Colonic mucosa (tissue), 4 donors: ENCODE measurements at regions not wholly inside any gene's neighbourhood (a gene's known extent, or its start where the extent isn't known, plus 50 kb on each side); places are given as distances from the start of the nearest gene placed in this dataset.

Experiments used
- DNase-seq: peaks from one replicate; pipeline ENCODE4 v3.0.0-alpha.2; 2020
- H3K27ac ChIP-seq: fragments of 200-600 bp; one replicate; pipeline ENCODE4 v1.8.0; 2021
- H3K27me3 ChIP-seq: fragments of 200-600 bp; one replicate; pipeline ENCODE4 v1.8.0; 2021
- H3K36me3 ChIP-seq: fragments of 200-600 bp; one replicate; pipeline ENCODE4 v1.8.0; 2021
- H3K4me1 ChIP-seq: fragments of 200-600 bp; one replicate; pipeline ENCODE4 v1.8.0; 2021; ENCODE audit warnings: mild to moderate bottlenecking
- H3K4me3 ChIP-seq: fragments of 200-600 bp; one replicate; pipeline ENCODE4 v1.8.0; 2021
- H3K9ac ChIP-seq, 2 donors: one replicate each; pipeline ENCODE4 v1.7.0; 2013; ENCODE audit warnings: control low read depth in 2 of 2, low read depth in 2 of 2, low read length in 2 of 2
- H3K9me3 ChIP-seq: fragments of 200-600 bp; one replicate; pipeline ENCODE4 v1.8.0; 2021
- intact Hi-C: fragments of 100-400 bp; cut with DNase I; formaldehyde crosslinking; loops from one replicate; pipeline ENCODE4 v1.14.1; 2022
- TF ChIP-seq, protein P1 (sequence below): fragments of 200-600 bp; IDR thresholded peaks from one replicate; pipeline ENCODE4 v1.8.0; 2022; ENCODE audit warnings: antibody characterized with exemption, mild to moderate bottlenecking
- donor health status: healthy.
- donor health status: DM: no; HTN: no; CAD: no.
- donor health status: DM: no; HTN: no; CAD: no.

DNA sequence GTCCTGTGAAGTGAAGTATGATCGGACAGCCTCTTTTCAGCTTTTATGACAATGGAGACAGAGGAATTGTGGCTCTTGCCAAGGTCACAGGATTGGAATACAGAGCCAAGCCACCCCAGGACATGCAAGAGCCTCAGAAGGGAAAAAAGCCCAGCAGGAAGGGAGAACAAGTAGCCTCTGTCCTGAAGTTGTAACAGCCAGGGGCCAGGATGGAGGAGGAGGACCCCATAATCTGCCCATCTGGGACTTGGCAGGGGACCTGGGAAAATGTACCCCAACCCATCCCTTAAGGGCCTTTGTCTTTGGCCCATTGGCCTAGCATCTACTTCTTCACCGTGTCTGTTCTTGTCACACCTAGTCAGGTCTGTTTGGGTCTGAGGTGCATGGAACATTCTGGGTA is 60.4 kb upstream of the POLG start:
- no peak overlapping the region for H3K9ac ChIP-seq
- no peak overlapping the region for H3K27ac ChIP-seq
- intact Hi-C loops, result no loop called here
- no peaks in the 10 kb centered on the region for H3K36me3 ChIP-seq
- TF ChIP-seq, protein P1, sequence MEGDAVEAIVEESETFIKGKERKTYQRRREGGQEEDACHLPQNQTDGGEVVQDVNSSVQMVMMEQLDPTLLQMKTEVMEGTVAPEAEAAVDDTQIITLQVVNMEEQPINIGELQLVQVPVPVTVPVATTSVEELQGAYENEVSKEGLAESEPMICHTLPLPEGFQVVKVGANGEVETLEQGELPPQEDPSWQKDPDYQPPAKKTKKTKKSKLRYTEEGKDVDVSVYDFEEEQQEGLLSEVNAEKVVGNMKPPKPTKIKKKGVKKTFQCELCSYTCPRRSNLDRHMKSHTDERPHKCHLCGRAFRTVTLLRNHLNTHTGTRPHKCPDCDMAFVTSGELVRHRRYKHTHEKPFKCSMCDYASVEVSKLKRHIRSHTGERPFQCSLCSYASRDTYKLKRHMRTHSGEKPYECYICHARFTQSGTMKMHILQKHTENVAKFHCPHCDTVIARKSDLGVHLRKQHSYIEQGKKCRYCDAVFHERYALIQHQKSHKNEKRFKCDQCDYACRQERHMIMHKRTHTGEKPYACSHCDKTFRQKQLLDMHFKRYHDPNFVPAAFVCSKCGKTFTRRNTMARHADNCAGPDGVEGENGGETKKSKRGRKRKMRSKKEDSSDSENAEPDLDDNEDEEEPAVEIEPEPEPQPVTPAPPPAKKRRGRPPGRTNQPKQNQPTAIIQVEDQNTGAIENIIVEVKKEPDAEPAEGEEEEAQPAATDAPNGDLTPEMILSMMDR, result no peak
- H3K4me1 ChIP-seq, result peaks cover 6% of the 10 kb centered on the region
- no peaks in the 10 kb centered on the region for H3K9me3 ChIP-seq
- peaks cover 20% of the 10 kb centered on the region for H3K27me3 ChIP-seq
- no peak for DNase-seq
- no peak overlapping the region for H3K4me3 ChIP-seq

DNA sequence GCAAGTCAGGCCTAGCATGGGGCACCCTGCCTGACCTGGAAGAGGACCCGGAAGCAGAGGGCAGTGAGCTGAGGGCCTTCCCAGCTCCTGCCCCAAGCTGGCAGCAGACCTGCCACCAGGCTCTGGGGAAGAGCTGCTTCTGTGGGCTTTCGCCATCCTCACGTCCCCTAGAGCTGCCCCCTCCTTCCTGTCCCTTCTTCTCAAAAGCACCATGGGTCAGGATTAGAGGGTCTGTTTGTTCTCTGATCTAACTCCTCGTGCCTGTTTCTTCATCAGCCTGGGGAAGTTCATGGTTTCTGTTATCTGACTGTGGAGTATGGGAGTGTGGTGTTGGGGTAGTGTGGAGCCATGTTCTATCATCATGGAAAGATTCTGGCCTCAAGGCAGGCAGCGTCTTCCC is 58.4 kb upstream of the POLG start:
- TF ChIP-seq, protein P1, result no peak
- intact Hi-C loops, result no loop called here
- no peak for DNase-seq

DNA sequence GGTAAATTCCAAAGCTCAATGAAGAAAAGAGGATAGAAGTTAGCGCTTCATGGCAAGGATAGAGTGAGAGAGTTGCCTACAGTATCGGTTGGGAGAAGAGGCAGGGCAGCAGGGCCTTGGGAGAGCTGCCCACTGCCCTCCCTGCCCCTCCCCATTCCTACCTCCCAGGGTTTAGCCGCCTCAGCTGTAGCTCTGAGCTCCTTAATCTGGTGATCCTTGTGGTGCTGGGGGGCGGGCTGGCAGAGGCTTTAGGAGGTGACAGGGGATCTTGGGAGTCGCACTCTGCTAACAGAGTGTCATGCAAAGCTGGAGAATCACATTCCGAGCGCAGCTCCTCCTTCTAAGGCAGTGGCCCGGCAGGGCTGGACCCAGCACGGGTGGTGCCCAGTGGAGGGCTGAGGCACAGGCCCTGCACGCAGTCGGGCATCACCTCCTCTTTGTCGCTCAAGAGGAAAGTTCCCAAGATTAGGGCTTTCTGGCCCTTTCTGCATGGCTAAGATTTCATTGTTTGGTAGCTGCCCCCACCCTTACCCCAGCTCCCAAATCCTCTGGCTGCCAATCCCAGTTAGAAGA is 57.1 kb upstream of the POLG start:
- TF ChIP-seq, protein P1, result no peak
- Histone ChIP-seq H3K27ac (no peak overlapping the region), H3K4me3 (no peak overlapping the region), H3K9me3 (no peaks in the 10 kb centered on the region), H3K4me1 (no peaks in the 10 kb centered on the region), H3K27me3 (no peaks in the 10 kb centered on the region), H3K9ac (no peak overlapping the region), H3K36me3 (no peaks in the 10 kb centered on the region)
- no peak for DNase-seq
- intact Hi-C loops, result no loop called here

More for the DNA sequence above, 58.4 kb upstream of the POLG start:
- Histone ChIP-seq H3K4me3 (no peak overlapping the region), H3K36me3 (no peaks in the 10 kb centered on the region), H3K27ac (no peak overlapping the region), H3K9ac (no peak overlapping the region), H3K9me3 (no peaks in the 10 kb centered on the region), H3K27me3 (peaks cover 1% of the 10 kb centered on the region), H3K4me1 (no peaks in the 10 kb centered on the region)

DNA sequence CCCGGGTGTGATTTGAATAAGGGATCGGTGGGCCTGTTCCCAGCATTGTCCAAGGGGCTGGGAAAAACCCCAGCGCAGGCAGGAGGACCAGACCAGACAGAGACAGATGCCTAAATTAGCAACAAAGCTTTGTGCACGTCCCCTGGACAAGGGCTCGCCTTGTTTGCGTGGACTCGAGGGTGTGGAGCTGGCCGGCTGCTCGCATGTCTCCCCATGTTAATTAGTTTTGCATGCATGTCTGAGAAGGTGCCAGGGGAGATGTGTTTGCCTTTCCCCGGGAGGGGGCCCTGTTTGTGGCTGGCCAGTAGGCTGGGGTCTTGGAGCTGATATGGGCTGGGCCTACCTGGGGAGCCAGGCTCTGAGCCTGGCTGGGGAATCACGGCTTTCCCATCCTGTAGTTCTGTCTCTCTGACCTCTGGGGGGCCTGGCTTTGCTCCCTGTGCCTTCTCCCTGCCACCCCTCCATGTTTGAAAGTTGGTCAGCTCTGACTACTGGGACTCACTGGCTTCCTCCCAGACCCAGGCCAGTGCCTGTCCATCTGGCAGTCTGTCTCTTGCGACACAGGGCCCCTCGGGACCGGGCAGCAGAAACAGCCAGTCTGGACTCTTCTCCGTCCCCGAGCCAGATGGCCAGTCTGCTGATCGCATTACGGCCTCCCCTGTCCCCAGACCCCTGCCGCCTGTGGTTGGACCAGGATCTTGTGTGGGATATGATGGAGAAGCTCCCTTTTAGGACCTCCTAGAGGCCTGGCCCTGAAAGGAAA is 55.4 kb upstream of the POLG start:
- H3K27me3 ChIP-seq, result no peaks in the 10 kb centered on the region
- TF ChIP-seq, protein P1, result no peak
- no peaks in the 10 kb centered on the region for H3K9me3 ChIP-seq
- no peak for DNase-seq
- H3K36me3 ChIP-seq, result no peaks in the 10 kb centered on the region
- no peak overlapping the region for H3K27ac ChIP-seq
- no peak overlapping the region for H3K9ac ChIP-seq
- no peaks in the 10 kb centered on the region for H3K4me1 ChIP-seq
- no peak overlapping the region for H3K4me3 ChIP-seq
- intact Hi-C loops, result no loop called here

DNA sequence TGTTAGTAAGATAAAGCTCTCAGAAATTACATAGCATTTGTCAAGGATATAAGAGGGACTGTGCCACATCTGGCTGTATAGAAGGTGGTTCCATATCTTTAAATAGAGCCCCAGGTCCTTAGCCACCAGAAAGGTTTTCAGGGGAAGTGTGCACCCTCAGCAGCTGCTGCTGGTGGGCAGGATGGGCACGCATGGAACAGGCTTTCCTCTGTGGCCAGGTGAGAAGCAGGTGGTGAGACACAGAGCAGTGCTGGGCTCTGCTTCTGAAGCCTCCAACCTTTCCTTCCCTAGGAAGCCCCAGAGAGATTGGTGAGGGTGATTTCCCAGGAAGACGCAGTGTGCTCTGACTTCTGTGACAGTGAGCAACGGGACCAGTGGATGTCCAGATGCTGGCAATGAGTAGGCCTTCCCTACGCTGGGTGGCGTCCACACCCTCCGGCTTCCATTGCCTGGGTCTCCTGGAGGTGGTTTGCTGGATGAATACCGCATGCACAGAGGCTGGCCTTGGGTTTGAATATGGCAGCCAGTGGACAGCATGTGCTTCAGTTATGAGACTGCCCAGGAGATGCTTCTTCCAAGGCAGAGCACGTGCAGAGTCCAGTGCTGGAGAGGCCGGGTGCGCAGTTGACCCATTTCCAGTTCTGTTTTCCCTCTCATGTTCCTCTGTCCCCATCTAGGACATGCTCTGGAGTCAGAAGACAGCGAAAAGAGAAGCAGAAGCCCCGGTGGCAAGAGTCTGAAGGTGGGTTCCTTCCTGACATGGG is 52.7 kb upstream of the POLG start:
- no peak overlapping the region for H3K27ac ChIP-seq
- H3K36me3 ChIP-seq, result no peaks in the 10 kb centered on the region
- no peaks in the 10 kb centered on the region for H3K4me1 ChIP-seq
- TF ChIP-seq, protein P1, result no peak
- H3K4me3 ChIP-seq, result no peak overlapping the region
- H3K9ac ChIP-seq, result no peak overlapping the region
- DNase-seq, result no peak
- H3K9me3 ChIP-seq, result no peaks in the 10 kb centered on the region
- intact Hi-C loops, result no loop called here
- no peaks in the 10 kb centered on the region for H3K27me3 ChIP-seq
